ENCODE measurements at regions not wholly inside any gene's neighbourhood (a gene's known extent, or its start where the extent isn't known, plus 50 kb on each side); places are given as distances from the start of the nearest gene placed in this dataset.

GRCh38 chr4:105067946-105068345 lies 78.7 kb upstream of the TET2 start:
- TF ChIP-seq CTCF (IDR thresholded peaks at IDR 0.05; ENCODE audit: low read length) (no peak), EZH2 (IDR thresholded peaks at IDR 0.05; ENCODE audit: borderline replicate concordance, low read length) (no peak)
